ENCODE measurements at regions not wholly inside any gene's neighbourhood (a gene's known extent, or its start where the extent isn't known, plus 50 kb on each side); places are given as distances from the start of the nearest gene placed in this dataset.

DNA sequence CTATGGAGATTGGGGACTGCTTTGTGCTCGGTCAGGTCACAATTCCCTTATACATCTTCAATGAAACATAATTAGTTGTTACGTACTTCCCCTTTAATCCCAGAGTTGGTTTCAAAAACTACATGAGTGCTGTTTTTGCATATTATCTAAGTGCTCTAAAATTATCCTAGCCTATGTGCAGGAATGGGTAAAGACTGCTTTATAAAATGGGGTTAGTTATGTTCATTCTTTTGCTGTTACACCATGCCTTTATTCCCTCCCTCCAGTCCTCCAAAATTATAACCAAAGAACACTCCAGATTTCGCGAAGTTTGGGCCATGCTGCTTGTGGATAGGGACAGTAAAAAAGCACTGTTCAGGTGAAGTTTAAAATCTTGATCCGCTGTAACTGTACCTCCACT lies 173.9 kb upstream of the SNX7 start:
- no peak for DNase-seq (ENCODE audit: extremely low read depth, low read depth, low spot score)

DNA sequence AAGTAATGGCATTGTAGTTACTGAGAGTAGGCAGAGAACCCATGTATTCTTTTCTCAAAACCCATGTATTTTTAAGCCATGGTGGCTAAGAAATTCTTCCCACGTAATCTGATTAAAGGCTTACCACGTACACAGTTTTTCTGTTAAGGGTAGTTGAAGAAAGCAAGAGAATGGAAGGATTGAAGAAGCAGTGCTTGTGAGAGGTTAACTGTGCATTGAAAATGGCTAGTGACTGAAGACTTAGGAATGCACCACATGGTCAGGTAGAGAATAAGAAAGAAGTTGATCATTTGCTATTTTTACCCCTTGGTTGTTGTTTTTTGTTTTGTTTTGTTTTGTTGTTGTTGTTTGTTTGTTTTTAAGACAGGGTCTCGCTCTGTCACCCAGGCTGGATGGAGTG lies 178.9 kb upstream of the SNX7 start:
- DNase-seq (ENCODE audit: extremely low read depth, low read depth, low spot score) = no peak

GRCh38 chr1:98480271-98480670 lies 181.2 kb upstream of the SNX7 start:
- DNase-seq (ENCODE audit: extremely low read depth, low read depth, low spot score) = no peak

GRCh38 chr1:98478121-98478520 lies 183.4 kb upstream of the SNX7 start:
- no peak for DNase-seq (ENCODE audit: extremely low read depth, low read depth, low spot score)

GRCh38 chr1:98472878-98473277 lies 188.6 kb upstream of the SNX7 start:
- no peak for DNase-seq (ENCODE audit: extremely low read depth, low read depth, low spot score)

DNA sequence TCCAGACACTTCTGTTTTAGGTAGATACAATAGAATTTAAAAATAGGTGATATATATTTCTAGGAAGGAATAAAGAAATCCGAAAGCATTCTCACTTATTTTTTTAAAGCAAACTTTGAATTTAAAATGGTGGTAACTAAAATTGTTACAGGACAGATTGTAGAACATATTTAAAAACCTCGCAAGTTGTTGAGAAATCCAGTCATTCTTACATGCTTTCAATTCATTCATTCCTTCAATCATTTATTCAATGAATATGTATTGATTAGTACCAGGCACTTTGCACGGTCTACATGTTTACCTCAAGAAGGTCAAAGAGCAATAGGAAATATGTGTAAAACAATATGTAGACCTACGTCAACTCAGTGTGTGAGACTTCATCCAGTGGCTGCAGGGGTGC lies 189.9 kb upstream of the SNX7 start:
- DNase-seq (ENCODE audit: extremely low read depth, low read depth, low spot score) = no peak

DNA sequence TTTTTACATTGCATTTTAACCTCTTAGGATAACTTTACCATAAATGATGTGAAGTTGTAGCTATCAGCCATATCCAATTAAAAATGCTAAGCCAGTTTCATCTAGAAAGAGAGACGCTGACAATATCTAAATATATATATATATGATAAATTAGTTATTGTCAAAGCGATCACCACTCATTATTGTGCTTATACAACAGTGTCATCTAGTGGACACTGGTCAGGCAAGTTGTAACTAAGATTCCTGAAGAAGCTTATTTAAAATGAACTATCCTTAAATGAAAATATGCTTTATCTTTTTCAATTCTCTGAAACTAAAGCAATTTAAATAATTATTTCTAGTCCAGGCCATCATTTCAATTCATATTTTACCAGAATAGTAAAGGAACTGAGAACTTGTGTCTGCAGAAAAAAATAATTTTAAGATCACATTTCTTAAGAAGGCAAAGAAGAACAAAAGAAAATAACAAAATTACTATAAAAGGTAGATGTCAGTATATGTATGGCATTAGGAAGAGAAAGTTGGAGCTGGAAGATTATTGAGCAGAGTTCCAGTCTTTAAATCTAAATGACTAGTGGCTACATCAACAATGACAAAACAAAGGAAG lies 193.3 kb upstream of the SNX7 start:
- DNase-seq (ENCODE audit: extremely low read depth, low read depth, low spot score) = peak; percentile 55

DNA sequence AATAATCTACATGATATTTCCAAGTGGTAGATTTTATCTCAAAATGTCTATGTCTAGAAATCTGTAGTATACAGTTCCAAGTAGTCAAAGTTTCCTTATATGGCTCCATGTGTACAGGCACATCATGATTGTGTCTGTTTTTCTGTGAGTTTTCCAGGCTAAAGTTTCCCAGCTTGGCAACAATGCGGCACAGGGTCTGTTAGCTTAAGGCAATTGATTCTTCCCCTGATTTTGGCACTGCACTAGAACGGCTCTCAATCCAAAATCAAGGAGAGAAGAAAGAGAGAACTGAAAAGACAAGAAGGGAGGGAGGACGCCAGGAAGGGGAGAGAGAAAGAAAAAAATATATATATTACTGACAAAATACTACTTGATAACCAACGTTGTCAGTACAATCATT lies 193.9 kb upstream of the SNX7 start:
- DNase-seq (ENCODE audit: extremely low read depth, low read depth, low spot score) = no peak

DNA sequence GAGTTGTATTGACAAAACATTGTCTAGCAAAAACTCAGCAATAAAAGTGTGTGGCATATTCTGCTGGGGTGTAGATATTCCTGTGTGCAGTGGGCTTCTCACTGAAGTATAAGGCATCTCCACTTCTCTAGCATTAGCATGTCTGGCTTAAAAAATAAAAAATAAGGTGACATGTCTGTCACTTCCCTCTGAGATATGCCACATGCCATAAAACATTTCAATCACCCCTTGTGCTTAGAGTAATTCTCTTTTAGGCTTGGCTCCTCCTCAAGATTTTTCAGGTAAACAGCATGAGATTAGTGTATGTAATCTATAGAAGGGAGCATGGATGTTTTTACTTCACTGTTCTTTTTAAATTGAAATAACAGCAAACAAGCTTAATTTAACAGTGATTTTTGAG lies 194.4 kb upstream of the SNX7 start:
- DNase-seq (ENCODE audit: extremely low read depth, low read depth, low spot score) = no peak

DNA sequence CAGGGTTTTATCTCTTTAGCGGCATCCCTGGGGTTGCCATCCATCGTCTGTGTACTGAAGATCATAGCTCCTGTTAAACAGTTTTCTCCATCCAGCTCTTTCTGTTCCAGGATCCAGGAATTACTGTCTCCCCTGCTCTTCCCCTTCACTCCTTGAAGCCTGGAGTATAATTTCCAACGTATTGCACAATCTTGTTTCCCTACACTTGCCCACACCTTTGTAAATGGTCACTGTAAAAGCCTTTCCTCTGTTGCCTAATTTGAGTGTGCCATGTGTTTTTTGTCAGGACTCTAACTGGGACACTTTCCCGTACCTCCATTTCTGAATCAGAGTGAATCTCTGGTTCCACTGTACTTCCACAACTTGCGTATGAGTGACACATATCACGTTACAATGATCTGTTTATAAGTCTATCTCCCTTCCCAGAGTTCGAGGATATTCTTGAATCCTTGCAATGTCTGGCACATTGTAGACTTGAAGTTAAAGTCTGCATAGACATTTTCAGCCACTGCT lies 199.6 kb upstream of the SNX7 start:
- no peak for DNase-seq (ENCODE audit: extremely low read depth, low read depth, low spot score)

- no peak for DNase-seq (ENCODE audit: extremely low read depth, low read depth, low spot score)
These were observed 201.4 kb upstream of the SNX7 start for GRCh38 chr1:98460136-98460535.

GRCh38 chr1:98459486-98459870 lies 202.0 kb upstream of the SNX7 start:
- DNase-seq (ENCODE audit: extremely low read depth, low read depth, low spot score) = no peak

DNA sequence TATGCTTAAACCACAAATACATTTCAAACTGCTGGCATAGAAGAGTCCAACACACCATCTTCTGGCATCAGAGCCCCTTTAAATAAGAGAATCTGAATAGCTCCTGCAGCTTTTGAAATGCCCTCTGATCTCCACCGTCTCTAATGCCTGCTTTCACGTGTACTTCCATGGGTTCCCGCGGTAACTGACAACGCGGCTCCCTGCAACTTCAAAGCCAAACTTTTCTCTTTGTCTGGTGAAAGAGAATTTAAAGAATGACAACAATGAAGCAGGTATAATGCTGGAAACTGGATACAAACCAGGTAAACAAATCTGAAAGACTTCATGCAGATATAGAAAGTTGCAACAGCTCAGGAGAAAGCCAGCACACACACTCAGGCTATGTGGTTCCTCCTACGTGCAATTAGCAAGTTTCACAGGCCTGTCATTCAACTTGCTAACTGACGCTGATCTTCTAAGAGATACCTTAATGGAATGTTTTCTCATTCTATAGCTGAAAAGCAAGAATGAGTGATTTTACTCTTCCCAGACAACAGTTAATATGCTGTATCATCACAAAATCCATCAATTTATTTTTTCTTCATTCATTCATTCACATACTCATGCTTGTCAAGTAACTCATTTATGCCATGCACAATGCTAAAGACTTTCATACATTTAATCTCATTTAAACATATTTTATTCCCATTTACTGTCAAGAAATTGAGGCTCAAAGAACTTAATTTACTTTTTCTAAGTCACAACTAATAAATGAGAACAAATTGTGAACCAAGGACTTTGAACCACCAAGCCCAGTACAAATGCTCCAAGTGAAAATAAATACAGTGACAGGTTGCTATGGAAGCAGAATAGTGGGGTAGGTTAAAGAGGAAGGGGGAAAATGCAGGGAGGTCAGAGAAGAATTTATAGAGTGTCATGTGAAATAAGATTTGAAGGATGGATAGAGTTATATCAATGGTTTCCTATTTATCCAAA lies 202.7 kb upstream of the SNX7 start:
- DNase-seq (ENCODE audit: extremely low read depth, low read depth, low spot score) = no peak

DNA sequence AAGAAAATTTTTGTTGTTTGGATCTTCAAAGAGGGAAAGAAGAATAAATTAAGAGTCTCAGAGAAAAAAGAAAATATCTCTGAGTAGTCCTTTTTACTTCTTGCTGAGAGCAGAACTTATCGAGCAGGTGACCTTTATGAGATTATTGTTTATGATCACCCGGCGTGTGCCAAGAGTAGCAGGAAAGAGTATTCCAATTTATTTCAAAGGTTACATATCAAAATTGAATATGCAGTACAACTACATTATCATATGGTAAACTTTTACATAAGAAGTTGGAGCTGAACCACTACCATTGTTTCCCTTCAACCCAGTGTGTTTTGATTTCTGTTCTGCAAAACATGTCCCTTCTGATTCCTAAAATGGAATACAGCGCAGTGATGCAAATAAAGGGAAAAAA lies 204.3 kb upstream of the SNX7 start:
- no peak for DNase-seq (ENCODE audit: extremely low read depth, low read depth, low spot score)

DNA sequence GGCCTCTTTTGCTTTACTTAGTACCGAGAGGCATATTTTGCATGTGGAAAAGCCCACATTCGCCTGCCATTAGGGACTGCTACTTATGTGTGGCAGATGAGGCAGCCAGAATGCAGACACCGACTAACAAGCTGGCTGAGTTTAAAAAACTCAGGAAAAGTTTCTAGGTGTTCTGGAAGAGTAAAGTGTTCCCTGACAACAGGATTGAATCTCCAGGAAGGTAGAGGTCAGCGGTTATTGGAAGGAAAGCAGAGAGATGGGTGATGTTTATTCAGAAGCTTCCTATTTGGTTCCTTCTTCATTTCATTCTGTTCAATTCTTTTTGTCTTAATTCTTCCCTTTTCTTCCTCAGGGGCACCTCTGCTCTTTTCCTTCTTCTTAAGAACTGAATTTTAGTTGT lies 206.9 kb upstream of the SNX7 start:
- no peak for DNase-seq (ENCODE audit: extremely low read depth, low read depth, low spot score)

DNA sequence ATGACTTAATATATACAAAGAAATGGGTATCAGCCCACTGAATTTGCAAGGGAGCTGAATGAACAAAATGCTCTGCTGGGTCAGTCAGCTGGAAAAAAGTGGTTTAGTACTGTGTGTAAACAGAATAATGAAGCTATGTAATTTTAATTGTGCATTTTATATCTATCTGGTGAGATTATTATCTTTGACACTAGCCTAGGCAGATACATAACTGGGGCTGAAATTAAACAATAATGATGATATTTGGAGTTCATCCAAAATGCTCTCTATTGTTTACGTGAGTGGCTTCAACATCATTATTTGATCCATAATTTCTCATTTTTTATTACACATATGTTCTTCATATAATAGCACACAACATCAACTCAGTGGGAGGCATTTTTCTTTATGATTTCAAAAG lies 208.5 kb upstream of the SNX7 start:
- DNase-seq (ENCODE audit: extremely low read depth, low read depth, low spot score) = no peak

GRCh38 chr1:98452162-98452561 lies 209.4 kb upstream of the SNX7 start:
- no peak for DNase-seq (ENCODE audit: extremely low read depth, low read depth, low spot score)

- no peak for DNase-seq (ENCODE audit: extremely low read depth, low read depth, low spot score)
These were observed 220.2 kb upstream of the SNX7 start for GRCh38 chr1:98441281-98441680.

DNA sequence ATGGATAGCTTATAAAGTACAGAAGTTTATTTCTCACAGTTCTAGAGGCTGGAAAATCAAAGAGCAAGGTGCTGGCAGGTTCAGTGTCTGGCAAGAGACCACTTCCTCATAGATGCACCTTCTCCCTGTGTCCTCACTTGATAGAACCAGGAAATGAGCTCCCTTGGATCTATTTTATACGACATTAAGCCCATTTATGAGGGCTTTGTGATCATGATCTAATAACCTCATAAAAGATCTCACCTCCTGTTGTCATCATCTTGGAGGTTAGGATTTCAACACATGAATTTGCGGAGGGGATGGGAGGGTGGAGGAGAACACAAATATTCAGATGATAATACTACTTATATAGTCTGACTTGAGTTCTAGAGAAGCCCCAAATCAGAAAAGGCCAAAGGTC lies 222.1 kb upstream of the SNX7 start:
- DNase-seq (ENCODE audit: extremely low read depth, low read depth, low spot score) = no peak

- DNase-seq (ENCODE audit: extremely low read depth, low read depth, low spot score) = no peak
These were observed 224.0 kb upstream of the SNX7 start for GRCh38 chr1:98437540-98437939.

DNA sequence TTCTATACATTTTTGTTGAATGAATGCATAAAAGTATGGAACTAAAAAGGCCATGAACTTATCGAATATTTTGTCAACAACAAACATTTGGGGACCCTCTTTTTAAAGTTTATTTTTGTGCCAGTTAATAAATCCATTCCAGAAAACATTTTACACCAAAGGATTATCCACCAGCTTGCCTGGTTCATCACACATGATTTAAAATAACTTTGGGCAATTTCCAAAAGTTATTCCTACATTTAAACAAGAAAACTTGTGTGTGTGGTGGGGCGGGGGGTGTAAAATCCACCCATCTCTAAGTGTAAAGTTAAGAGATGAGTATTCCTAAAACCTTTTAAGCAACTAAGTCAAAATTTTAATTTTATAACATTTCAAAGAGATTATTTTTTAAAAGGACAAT lies 224.5 kb upstream of the SNX7 start:
- DNase-seq (ENCODE audit: extremely low read depth, low read depth, low spot score) = no peak

DNA sequence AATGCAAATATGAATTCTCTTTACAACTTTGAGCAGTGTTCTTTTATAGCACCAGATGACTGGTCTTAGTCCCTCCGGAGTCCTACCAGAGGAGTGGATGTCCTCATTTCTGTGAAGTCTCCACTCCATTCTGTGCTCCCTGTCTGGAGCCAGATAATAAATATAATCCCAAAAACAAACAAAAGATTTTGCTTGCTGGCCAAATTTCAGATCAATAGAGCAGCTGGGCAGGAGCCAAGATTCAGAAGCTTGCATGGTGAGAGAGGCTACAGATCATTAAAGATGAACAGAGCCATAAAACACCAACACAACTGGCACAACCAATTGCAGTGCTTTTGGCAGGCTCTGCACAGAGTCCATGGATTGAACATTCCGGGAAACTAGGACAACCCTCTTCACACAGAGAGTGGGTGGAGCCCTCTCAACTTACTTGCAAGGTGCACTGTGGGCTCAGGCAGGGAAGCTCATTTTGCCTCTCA lies 231.5 kb upstream of the SNX7 start:
- no peak for DNase-seq (ENCODE audit: extremely low read depth, low read depth, low spot score)
